GM23338 (cell line): ENCODE measurements at regions not wholly inside any gene's neighbourhood (a gene's known extent, or its start where the extent isn't known, plus 50 kb on each side); places are given as distances from the start of the nearest gene placed in this dataset.

Experiments used
- ATAC-seq: fragments of 200-7000 bp; cut with Tn5 transposase; 3 replicates; pipeline ENCODE4 v1.9.1; 2020
- DNase-seq: peaks from one replicate; pipeline ENCODE4 v3.0.0-alpha.2; 2015; ENCODE audit warnings: low spot score
- H2AFZ ChIP-seq: fragments of 200-600 bp; sonication (generic); 2 replicates; pipeline ENCODE4 v1.8.0; 2016; ENCODE audit warnings: antibody characterized with exemption, mild to moderate bottlenecking, moderate library complexity
- H3F3A ChIP-seq: fragments of 200-600 bp; sonication (generic); replicated peaks from 2 replicates; pipeline ENCODE4 v1.8.0; 2017; ENCODE audit warnings: antibody characterized with exemption, mixed run types, low read depth
- H3K27ac ChIP-seq: fragments of 200-600 bp; sonication (generic); 2 replicates; pipeline ENCODE4 v1.6.1; 2016; ENCODE audit warnings: low read depth
- H3K27me3 ChIP-seq: fragments of 200-600 bp; sonication (generic); 2 replicates; pipeline ENCODE4 v1.8.0; 2016; ENCODE audit warnings: mild to moderate bottlenecking, mixed run types, moderate library complexity; ENCODE audit not compliant: insufficient read depth
- H3K36me3 ChIP-seq: fragments of 200-600 bp; sonication (generic); 2 replicates; pipeline ENCODE4 v1.8.0; 2016; ENCODE audit warnings: mild to moderate bottlenecking; ENCODE audit not compliant: insufficient read depth
- H3K4me1 ChIP-seq: fragments of 200-600 bp; sonication (generic); 2 replicates; pipeline ENCODE4 v1.8.0; 2016; ENCODE audit warnings: mild to moderate bottlenecking, moderate library complexity; ENCODE audit not compliant: insufficient read depth
- H3K4me2 ChIP-seq: fragments of 200-600 bp; sonication (generic); 2 replicates; pipeline ENCODE4 v1.7.1; 2017; ENCODE audit warnings: mixed run types
- H3K4me3 ChIP-seq: fragments of 200-600 bp; sonication (generic); 2 replicates; pipeline ENCODE4 v1.6.1; 2016; ENCODE audit warnings: mixed run types
- H3K79me2 ChIP-seq: fragments of 200-600 bp; sonication (generic); replicated peaks from 2 replicates; pipeline ENCODE4 v1.8.0; 2017; ENCODE audit warnings: mild to moderate bottlenecking; ENCODE audit not compliant: insufficient read depth
- H3K9me2 ChIP-seq: fragments of 200-600 bp; sonication (generic); 2 replicates; pipeline ENCODE4 v1.8.0; 2017; ENCODE audit not compliant: insufficient read depth
- H4K20me1 ChIP-seq: fragments of 200-600 bp; sonication (generic); replicated peaks from 2 replicates; pipeline ENCODE4 v1.8.0; 2017; ENCODE audit warnings: mild to moderate bottlenecking; ENCODE audit not compliant: insufficient read depth
- H3K27ac Mint-ChIP-seq: 2 replicates; pipeline ENCODE4 v1.8.0; 2020; ENCODE audit warnings: inconsistent platforms, mild to moderate bottlenecking, moderate library complexity, mixed read lengths
- H3K27me3 Mint-ChIP-seq: 3 replicates; pipeline ENCODE4 v1.8.0; 2022; ENCODE audit warnings: low read depth, mild to moderate bottlenecking, moderate library complexity, mixed read lengths, inconsistent platforms; ENCODE audit not compliant: insufficient read depth, poor library complexity
- H3K36me3 Mint-ChIP-seq: 3 replicates; pipeline ENCODE4 v1.8.0; 2021; ENCODE audit warnings: low read depth, mild to moderate bottlenecking, inconsistent platforms, moderate library complexity, mixed read lengths
- H3K4me1 Mint-ChIP-seq: 3 replicates; pipeline ENCODE4 v1.8.0; 2020; ENCODE audit warnings: mild to moderate bottlenecking, inconsistent platforms, mixed read lengths
- H3K4me3 Mint-ChIP-seq: 3 replicates; pipeline ENCODE4 v1.8.0; 2021; ENCODE audit warnings: moderate library complexity, mild to moderate bottlenecking, inconsistent platforms, mixed read lengths
- H3K9me3 Mint-ChIP-seq: 3 replicates; pipeline ENCODE4 v1.8.0; 2020; ENCODE audit warnings: moderate library complexity, mild to moderate bottlenecking, inconsistent platforms, mixed read lengths
- CREB1 ChIP-seq: fragments of 250-450 bp; sonication (Bioruptor Pico); IDR thresholded peaks from 2 replicates; pipeline ENCODE4 v1.5.0; 2020; ENCODE audit warnings: low read depth, mild to moderate bottlenecking, moderate library complexity
- EZH2 ChIP-seq: fragments of 200-600 bp; sonication (generic); IDR thresholded peaks from one replicate; pipeline ENCODE4 v1.8.0; 2017; ENCODE audit warnings: antibody characterized with exemption, mild to moderate bottlenecking, low read depth; ENCODE audit not compliant: unreplicated experiment
- EZH2phosphoT487 ChIP-seq: fragments of 200-600 bp; sonication (generic); IDR thresholded peaks from one replicate; pipeline ENCODE4 v1.8.1; 2018; ENCODE audit warnings: antibody characterized with exemption; ENCODE audit not compliant: unreplicated experiment
- JUNB ChIP-seq: IDR thresholded peaks from one replicate; pipeline ENCODE4 v1.6.1; 2016; ENCODE audit warnings: antibody characterized with exemption; ENCODE audit not compliant: unreplicated experiment
- NANOG ChIP-seq: IDR thresholded peaks from 2 replicates; pipeline ENCODE4 v1.6.1; 2016; ENCODE audit warnings: antibody characterized with exemption, borderline replicate concordance
- POLR2AphosphoS5 ChIP-seq: IDR thresholded peaks from 2 replicates; pipeline ENCODE4 v1.6.1; 2016; ENCODE audit warnings: antibody characterized with exemption, low read depth
- REST ChIP-seq: IDR thresholded peaks from one replicate; pipeline ENCODE4 v1.6.1; 2018; ENCODE audit warnings: antibody characterized with exemption; ENCODE audit not compliant: unreplicated experiment
- STAT1 ChIP-seq: IDR thresholded peaks from one replicate; pipeline ENCODE4 v1.6.1; 2016; ENCODE audit warnings: antibody characterized with exemption; ENCODE audit not compliant: unreplicated experiment
- ZNF114 ChIP-seq: fragments of 250-450 bp; sonication (Bioruptor Pico); IDR thresholded peaks from 2 replicates; pipeline ENCODE4 v1.5.0; 2020; ENCODE audit warnings: mild to moderate bottlenecking, moderate library complexity
- ZNF331 ChIP-seq: fragments of 250-450 bp; sonication (Bioruptor Pico); IDR thresholded peaks from 2 replicates; pipeline ENCODE4 v1.5.0; 2020; ENCODE audit warnings: low read depth, mild to moderate bottlenecking, moderate library complexity
- ZNF462 ChIP-seq: fragments of 250-450 bp; sonication (Bioruptor Pico); IDR thresholded peaks from 2 replicates; pipeline ENCODE4 v1.5.0; 2020; ENCODE audit warnings: mild to moderate bottlenecking, moderate library complexity
- TF ChIP-seq, protein P1 (sequence below): IDR thresholded peaks from 2 replicates; pipeline ENCODE4 v1.6.1; 2016; ENCODE audit warnings: antibody characterized with exemption
- TF ChIP-seq, protein P2 (sequence below), 2 experiments: fragments of 200-600 bp in 1 of 2; sonication (generic) in 1 of 2; conservative IDR thresholded peaks; 2 replicates each; pipeline versions ENCODE4 v1.5.1 to v1.6.1; 2016 to 2017; ENCODE audit warnings: antibody characterized with exemption in 2 of 2, low read depth in 2 of 2, mild to moderate bottlenecking in 2 of 2, moderate library complexity in 1 of 2

- H3K9me2 ChIP-seq, result peaks cover 10% of the 10 kb centered on the region; the same call in 1 of the 2 replicates
- H3K27me3 ChIP-seq, result no peaks in the 10 kb centered on the region
- Mint-ChIP-seq H3K4me1 (peaks cover 7% of the 10 kb centered on the region), H3K9me3 (peaks cover 24% of the 10 kb centered on the region; the same call in 2 of the 3 replicates), H3K27ac (no peak overlapping the region), H3K36me3 (peaks cover 6% of the 10 kb centered on the region; the same call in 2 of the 3 replicates), H3K4me3 (no peak overlapping the region), H3K27me3 (peaks cover 5% of the 10 kb centered on the region)
- no peak for DNase-seq
- no peak overlapping the region for H3K27ac ChIP-seq
- no peaks in the 10 kb centered on the region for H3K36me3 ChIP-seq
- no peaks in the 10 kb centered on the region for H3K79me2 ChIP-seq
- no peaks in the 10 kb centered on the region for H3F3A ChIP-seq
- no peak overlapping the region for H2AFZ ChIP-seq
- H4K20me1 ChIP-seq, result no peaks in the 10 kb centered on the region
- H3K4me1 ChIP-seq, result no peaks in the 10 kb centered on the region
- no peak for ATAC-seq
- no peak overlapping the region for H3K4me3 ChIP-seq
- no peak for TF ChIP-seq ZNF462 (CRISPR knock-in tag)
- TF ChIP-seq EZH2phosphoT487, result no peak
- no peak for TF ChIP-seq POLR2AphosphoS5
- no peak for TF ChIP-seq REST
- no peak for TF ChIP-seq JUNB
- no peak for TF ChIP-seq CREB1
- TF ChIP-seq STAT1, result no peak
- TF ChIP-seq, protein P1, sequence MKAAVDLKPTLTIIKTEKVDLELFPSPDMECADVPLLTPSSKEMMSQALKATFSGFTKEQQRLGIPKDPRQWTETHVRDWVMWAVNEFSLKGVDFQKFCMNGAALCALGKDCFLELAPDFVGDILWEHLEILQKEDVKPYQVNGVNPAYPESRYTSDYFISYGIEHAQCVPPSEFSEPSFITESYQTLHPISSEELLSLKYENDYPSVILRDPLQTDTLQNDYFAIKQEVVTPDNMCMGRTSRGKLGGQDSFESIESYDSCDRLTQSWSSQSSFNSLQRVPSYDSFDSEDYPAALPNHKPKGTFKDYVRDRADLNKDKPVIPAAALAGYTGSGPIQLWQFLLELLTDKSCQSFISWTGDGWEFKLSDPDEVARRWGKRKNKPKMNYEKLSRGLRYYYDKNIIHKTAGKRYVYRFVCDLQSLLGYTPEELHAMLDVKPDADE, result no peak
- no peak for TF ChIP-seq ZNF114 (CRISPR knock-in tag)
- TF ChIP-seq NANOG, result no peak
- TF ChIP-seq EZH2, result no peak
- TF ChIP-seq, protein P2, sequence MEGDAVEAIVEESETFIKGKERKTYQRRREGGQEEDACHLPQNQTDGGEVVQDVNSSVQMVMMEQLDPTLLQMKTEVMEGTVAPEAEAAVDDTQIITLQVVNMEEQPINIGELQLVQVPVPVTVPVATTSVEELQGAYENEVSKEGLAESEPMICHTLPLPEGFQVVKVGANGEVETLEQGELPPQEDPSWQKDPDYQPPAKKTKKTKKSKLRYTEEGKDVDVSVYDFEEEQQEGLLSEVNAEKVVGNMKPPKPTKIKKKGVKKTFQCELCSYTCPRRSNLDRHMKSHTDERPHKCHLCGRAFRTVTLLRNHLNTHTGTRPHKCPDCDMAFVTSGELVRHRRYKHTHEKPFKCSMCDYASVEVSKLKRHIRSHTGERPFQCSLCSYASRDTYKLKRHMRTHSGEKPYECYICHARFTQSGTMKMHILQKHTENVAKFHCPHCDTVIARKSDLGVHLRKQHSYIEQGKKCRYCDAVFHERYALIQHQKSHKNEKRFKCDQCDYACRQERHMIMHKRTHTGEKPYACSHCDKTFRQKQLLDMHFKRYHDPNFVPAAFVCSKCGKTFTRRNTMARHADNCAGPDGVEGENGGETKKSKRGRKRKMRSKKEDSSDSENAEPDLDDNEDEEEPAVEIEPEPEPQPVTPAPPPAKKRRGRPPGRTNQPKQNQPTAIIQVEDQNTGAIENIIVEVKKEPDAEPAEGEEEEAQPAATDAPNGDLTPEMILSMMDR (conservative IDR thresholded peaks at IDR 0.05; ENCODE audit: low read depth in 2 of 2), result no peak
- no peak for TF ChIP-seq ZNF331 (CRISPR knock-in tag)
- H3K4me2 ChIP-seq, result no peak overlapping the region
These were observed 66.2 kb downstream of the TSN start for GRCh38 chr2:121821476-121822158.
